A673 (cell line): ENCODE measurements at regions not wholly inside any gene's neighbourhood (a gene's known extent, or its start where the extent isn't known, plus 50 kb on each side); places are given as distances from the start of the nearest gene placed in this dataset.

Experiments
- EZH2 ChIP-seq: fragments of 200-600 bp; sonication (generic); IDR thresholded peaks from 2 replicates; pipeline ENCODE4 v1.6.1; 2017; ENCODE audit warnings: borderline replicate concordance, low read depth, mild to moderate bottlenecking, mixed read lengths, antibody characterized with exemption, low read length; ENCODE audit not compliant: poor library complexity, severe bottlenecking
- TF ChIP-seq, protein P1 (sequence below): fragments of 300-800, 200-600 bp; sonication (generic); conservative IDR thresholded peaks from 2 replicates; pipeline ENCODE4 v1.5.1; 2017; ENCODE audit warnings: low read depth, mild to moderate bottlenecking, antibody characterized with exemption, low read length, moderate library complexity, mixed read lengths

DNA sequence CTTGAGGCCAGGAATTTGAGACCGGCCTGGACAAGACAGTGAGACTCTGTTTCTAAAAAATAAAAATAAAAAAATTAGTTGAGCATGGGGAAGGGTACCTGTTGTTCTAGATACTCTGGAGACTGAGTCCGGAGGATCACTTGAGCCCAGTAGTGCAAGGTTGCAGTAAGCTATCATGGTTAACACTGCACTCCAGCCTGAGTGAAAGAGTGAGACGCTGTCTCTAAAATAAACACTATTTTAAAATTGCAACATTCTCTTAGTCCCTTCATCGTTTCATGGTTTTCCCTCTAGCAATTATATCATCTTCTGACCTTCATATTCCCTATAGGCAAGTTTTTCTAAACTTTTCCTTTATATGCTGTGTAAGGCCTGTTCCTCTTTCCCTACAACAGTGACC, 248.5 kb downstream of the VAPA start:
- TF ChIP-seq, protein P1, sequence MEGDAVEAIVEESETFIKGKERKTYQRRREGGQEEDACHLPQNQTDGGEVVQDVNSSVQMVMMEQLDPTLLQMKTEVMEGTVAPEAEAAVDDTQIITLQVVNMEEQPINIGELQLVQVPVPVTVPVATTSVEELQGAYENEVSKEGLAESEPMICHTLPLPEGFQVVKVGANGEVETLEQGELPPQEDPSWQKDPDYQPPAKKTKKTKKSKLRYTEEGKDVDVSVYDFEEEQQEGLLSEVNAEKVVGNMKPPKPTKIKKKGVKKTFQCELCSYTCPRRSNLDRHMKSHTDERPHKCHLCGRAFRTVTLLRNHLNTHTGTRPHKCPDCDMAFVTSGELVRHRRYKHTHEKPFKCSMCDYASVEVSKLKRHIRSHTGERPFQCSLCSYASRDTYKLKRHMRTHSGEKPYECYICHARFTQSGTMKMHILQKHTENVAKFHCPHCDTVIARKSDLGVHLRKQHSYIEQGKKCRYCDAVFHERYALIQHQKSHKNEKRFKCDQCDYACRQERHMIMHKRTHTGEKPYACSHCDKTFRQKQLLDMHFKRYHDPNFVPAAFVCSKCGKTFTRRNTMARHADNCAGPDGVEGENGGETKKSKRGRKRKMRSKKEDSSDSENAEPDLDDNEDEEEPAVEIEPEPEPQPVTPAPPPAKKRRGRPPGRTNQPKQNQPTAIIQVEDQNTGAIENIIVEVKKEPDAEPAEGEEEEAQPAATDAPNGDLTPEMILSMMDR = no peak
- TF ChIP-seq EZH2 = no peak
